ENCODE measurements at regions not wholly inside any gene's neighbourhood (a gene's known extent, or its start where the extent isn't known, plus 50 kb on each side); places are given as distances from the start of the nearest gene placed in this dataset.

DNA sequence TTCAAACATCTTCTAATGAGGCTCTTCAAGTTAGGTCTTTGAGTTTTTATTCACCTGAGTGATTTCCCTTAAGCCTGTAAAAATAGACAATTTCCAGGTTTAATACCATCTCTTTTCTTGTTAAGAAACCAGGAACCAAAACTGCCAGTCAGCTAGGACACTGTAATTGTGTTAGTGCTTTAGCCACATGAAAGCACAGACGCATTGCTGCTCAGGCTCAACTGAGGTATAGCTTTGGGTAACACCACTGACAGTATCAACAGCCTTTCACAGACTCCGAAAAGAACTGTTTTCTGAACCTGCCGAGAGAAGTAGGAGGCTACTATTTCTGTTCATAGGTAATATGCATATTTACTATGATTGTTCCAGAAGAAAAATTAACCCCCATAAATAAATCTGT is 768.7 kb downstream of the ETS1 start:
- Histone ChIP-seq H3K27ac (ENCODE audit: low read depth, low read length) (no peak overlapping the region), H3K4me1 (ENCODE audit: control insufficient read depth, insufficient read depth, low read length) (no peaks in the 10 kb centered on the region), H3K27me3 (ENCODE audit: control insufficient read depth, insufficient read depth, low read length) (no peaks in the 10 kb centered on the region), H3K36me3 (ENCODE audit: control insufficient read depth, insufficient read depth, low read length) (no peaks in the 10 kb centered on the region), H3K9me3 (ENCODE audit: control insufficient read depth, insufficient read depth, low read length) (no peaks in the 10 kb centered on the region), H3K4me3 (ENCODE audit: low read depth, low read length) (no peak overlapping the region)
- peak in 1 of 6 donors; percentile 22 for DNase-seq (ENCODE audit: low read depth in 4 of 6, low spot score in 6 of 6)
- WGBS (ENCODE audit: insufficient coverage): 71% methylated on average over 1 of the region's 3 CpGs

DNA sequence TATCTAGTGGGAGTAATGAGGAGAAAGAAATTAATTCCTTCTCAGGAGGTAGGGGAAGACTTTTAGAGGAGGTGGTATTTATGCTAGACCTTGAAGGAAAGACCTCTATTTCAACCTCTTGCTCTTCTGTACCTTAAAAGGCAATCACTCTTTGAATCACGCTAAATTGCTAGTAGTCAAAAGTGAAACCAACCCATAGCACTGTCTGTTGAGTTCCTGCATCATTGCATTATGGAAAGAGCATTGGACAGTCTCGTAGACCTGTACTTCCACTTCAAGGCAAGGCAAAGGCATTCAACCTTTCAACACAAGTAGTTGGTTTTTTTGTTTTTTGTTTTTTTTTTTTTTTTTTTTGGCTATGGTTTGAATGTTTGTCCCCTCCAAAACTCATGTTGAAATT is 770.4 kb downstream of the ETS1 start:
- H3K27me3 ChIP-seq (ENCODE audit: control insufficient read depth, insufficient read depth, low read length): no peaks in the 10 kb centered on the region
- H3K4me3 ChIP-seq (ENCODE audit: low read depth, low read length): no peak overlapping the region
- no peak overlapping the region for H3K27ac ChIP-seq (ENCODE audit: low read depth, low read length)
- no peaks in the 10 kb centered on the region for H3K4me1 ChIP-seq (ENCODE audit: control insufficient read depth, insufficient read depth, low read length)
- H3K9me3 ChIP-seq (ENCODE audit: control insufficient read depth, insufficient read depth, low read length): no peaks in the 10 kb centered on the region
- no peak for DNase-seq (ENCODE audit: low read depth in 4 of 6, low spot score in 6 of 6)
- no peaks in the 10 kb centered on the region for H3K36me3 ChIP-seq (ENCODE audit: control insufficient read depth, insufficient read depth, low read length)
- WGBS (ENCODE audit: insufficient coverage): no CpG with 5 or more reads among the region's 2 CpGs

DNA sequence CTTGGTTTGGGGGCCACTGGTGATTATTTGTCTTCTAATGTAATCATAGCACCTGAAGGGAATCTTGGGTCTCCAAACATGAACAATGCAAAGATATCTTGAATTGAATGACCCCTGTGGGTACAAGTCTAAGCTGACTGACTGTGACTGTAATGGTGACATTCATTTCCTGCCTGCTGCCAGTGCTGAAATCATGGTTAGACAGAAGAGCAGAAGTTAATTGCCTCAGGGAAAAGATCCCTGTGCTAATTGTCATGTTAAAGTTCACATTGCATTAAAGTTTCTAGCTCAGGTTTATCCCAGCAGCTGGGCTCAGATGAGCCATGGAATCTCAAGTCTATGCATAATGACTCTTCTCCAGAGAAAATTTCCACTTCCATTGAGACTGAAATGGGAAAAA is 772.0 kb downstream of the ETS1 start:
- Histone ChIP-seq H3K4me3 (ENCODE audit: low read depth, low read length) (no peak overlapping the region), H3K9me3 (ENCODE audit: control insufficient read depth, insufficient read depth, low read length) (no peaks in the 10 kb centered on the region), H3K27me3 (ENCODE audit: control insufficient read depth, insufficient read depth, low read length) (no peaks in the 10 kb centered on the region), H3K27ac (ENCODE audit: low read depth, low read length) (no peak overlapping the region), H3K4me1 (ENCODE audit: control insufficient read depth, insufficient read depth, low read length) (no peaks in the 10 kb centered on the region), H3K36me3 (ENCODE audit: control insufficient read depth, insufficient read depth, low read length) (no peaks in the 10 kb centered on the region)
- peak in 1 of 6 donors; percentile 76 for DNase-seq (ENCODE audit: low read depth in 4 of 6, low spot score in 6 of 6)

GRCh38 chr11:127806501-127806900 is 780.9 kb downstream of the ETS1 start:
- DNase-seq (ENCODE audit: low read depth in 4 of 6, low spot score in 6 of 6): no peak
- no peak overlapping the region for H3K4me3 ChIP-seq (ENCODE audit: low read depth, low read length)
- H3K9me3 ChIP-seq (ENCODE audit: control insufficient read depth, insufficient read depth, low read length): no peaks in the 10 kb centered on the region
- H3K36me3 ChIP-seq (ENCODE audit: control insufficient read depth, insufficient read depth, low read length): no peaks in the 10 kb centered on the region
- no peaks in the 10 kb centered on the region for H3K27me3 ChIP-seq (ENCODE audit: control insufficient read depth, insufficient read depth, low read length)
- H3K4me1 ChIP-seq (ENCODE audit: control insufficient read depth, insufficient read depth, low read length): no peaks in the 10 kb centered on the region
- WGBS (ENCODE audit: insufficient coverage): no CpG with 5 or more reads among the region's 1 CpG
- H3K27ac ChIP-seq (ENCODE audit: low read depth, low read length): no peak overlapping the region

DNA sequence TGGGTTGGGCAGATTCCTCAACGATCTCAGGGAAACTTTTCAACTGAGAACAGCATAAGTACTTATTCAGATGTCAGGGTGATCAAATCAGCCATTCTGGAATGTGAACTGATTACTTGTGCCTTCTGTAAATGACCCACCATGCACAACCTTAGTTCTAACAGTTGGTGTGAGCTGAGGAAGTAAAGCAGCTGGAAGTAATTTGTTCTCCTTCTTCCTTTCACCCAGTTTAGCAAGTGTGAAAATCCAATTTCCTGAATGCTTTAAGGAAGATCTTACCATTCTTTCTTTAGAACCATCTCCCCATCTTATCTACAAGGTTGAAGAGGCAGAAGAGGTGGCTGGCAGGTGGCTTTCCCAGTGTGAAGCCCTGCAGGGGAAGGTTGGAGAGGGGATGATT is 781.6 kb downstream of the ETS1 start:
- 86% methylated on average over 1 of the region's 1 CpG for WGBS (ENCODE audit: insufficient coverage)
- no peak overlapping the region for H3K27ac ChIP-seq (ENCODE audit: low read depth, low read length)

GRCh38 chr11:127804747-127805400 is 782.5 kb downstream of the ETS1 start:
- Histone ChIP-seq H3K27me3 (ENCODE audit: control insufficient read depth, insufficient read depth, low read length) (no peaks in the 10 kb centered on the region), H3K36me3 (ENCODE audit: control insufficient read depth, insufficient read depth, low read length) (no peaks in the 10 kb centered on the region), H3K27ac (ENCODE audit: low read depth, low read length) (no peak overlapping the region), H3K9me3 (ENCODE audit: control insufficient read depth, insufficient read depth, low read length) (no peaks in the 10 kb centered on the region), H3K4me3 (ENCODE audit: low read depth, low read length) (no peak overlapping the region), H3K4me1 (ENCODE audit: control insufficient read depth, insufficient read depth, low read length) (no peaks in the 10 kb centered on the region)
- DNase-seq (ENCODE audit: low read depth in 4 of 6, low spot score in 6 of 6): no peak
- WGBS (ENCODE audit: insufficient coverage): 80% methylated on average over 1 of the region's 2 CpGs

More for the DNA sequence above, 781.6 kb downstream of the ETS1 start:
- Histone ChIP-seq H3K9me3 (ENCODE audit: control insufficient read depth, insufficient read depth, low read length) (no peaks in the 10 kb centered on the region), H3K27me3 (ENCODE audit: control insufficient read depth, insufficient read depth, low read length) (no peaks in the 10 kb centered on the region), H3K4me3 (ENCODE audit: low read depth, low read length) (no peak overlapping the region), H3K4me1 (ENCODE audit: control insufficient read depth, insufficient read depth, low read length) (no peaks in the 10 kb centered on the region), H3K36me3 (ENCODE audit: control insufficient read depth, insufficient read depth, low read length) (no peaks in the 10 kb centered on the region)
- no peak for DNase-seq (ENCODE audit: low read depth in 4 of 6, low spot score in 6 of 6)

DNA sequence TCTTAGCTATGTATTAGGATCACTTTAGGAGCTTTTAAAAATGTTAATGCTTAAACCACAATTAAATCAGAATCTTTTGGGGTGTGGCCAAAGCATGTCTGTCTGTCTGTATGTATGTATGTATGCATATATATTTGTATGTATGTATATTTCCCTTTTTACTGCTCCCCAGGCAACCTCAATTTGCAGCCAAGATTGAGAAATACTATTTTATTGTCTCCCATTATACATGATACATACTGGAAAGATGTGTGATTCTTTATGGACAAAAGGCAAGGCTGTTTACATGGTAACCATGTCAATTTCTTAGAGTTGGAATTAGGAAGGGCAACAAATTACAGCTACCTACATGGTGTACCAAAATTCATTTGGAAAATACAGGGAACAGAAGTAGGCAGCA is 783.6 kb downstream of the ETS1 start:
- no peaks in the 10 kb centered on the region for H3K9me3 ChIP-seq (ENCODE audit: control insufficient read depth, insufficient read depth, low read length)
- H3K36me3 ChIP-seq (ENCODE audit: control insufficient read depth, insufficient read depth, low read length): no peaks in the 10 kb centered on the region
- DNase-seq (ENCODE audit: low read depth in 4 of 6, low spot score in 6 of 6): no peak
- H3K27me3 ChIP-seq (ENCODE audit: control insufficient read depth, insufficient read depth, low read length): no peaks in the 10 kb centered on the region
- H3K4me1 ChIP-seq (ENCODE audit: control insufficient read depth, insufficient read depth, low read length): no peaks in the 10 kb centered on the region
- H3K4me3 ChIP-seq (ENCODE audit: low read depth, low read length): no peak overlapping the region
- no peak overlapping the region for H3K27ac ChIP-seq (ENCODE audit: low read depth, low read length)

GRCh38 chr11:127800989-127801688 is 786.2 kb downstream of the ETS1 start:
- Histone ChIP-seq H3K4me3 (ENCODE audit: low read depth, low read length) (no peak overlapping the region), H3K27ac (ENCODE audit: low read depth, low read length) (no peak overlapping the region), H3K36me3 (ENCODE audit: control insufficient read depth, insufficient read depth, low read length) (no peaks in the 10 kb centered on the region), H3K27me3 (ENCODE audit: control insufficient read depth, insufficient read depth, low read length) (no peaks in the 10 kb centered on the region), H3K4me1 (ENCODE audit: control insufficient read depth, insufficient read depth, low read length) (no peaks in the 10 kb centered on the region), H3K9me3 (ENCODE audit: control insufficient read depth, insufficient read depth, low read length) (no peaks in the 10 kb centered on the region)
- 92% methylated on average over 3 of the region's 6 CpGs for WGBS (ENCODE audit: insufficient coverage)
- no peak for DNase-seq (ENCODE audit: low read depth in 4 of 6, low spot score in 6 of 6)

DNA sequence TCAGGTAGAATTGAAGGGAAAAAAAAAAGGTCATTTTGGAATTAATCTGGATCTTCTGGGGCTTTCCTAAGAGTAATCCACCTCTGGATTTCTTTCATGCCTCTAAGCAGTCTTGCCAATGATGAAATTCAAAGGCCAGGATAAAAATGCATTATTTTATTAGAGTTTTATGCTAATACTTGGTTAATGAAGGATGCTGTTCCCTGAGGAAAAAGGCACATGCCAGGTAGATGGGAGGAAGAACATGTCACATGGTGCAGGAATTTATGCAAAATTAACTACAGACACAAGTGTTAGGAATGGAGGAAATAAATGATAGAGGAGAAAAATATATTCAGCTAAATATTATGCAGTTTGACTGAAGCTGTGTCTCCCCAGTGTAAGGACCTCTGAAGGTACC is 792.0 kb downstream of the ETS1 start:
- H3K4me1 ChIP-seq (ENCODE audit: control insufficient read depth, insufficient read depth, low read length): no peaks in the 10 kb centered on the region
- H3K9me3 ChIP-seq (ENCODE audit: control insufficient read depth, insufficient read depth, low read length): no peaks in the 10 kb centered on the region
- H3K36me3 ChIP-seq (ENCODE audit: control insufficient read depth, insufficient read depth, low read length): no peaks in the 10 kb centered on the region
- H3K4me3 ChIP-seq (ENCODE audit: low read depth, low read length): no peak overlapping the region
- no peak for DNase-seq (ENCODE audit: low read depth in 4 of 6, low spot score in 6 of 6)
- H3K27me3 ChIP-seq (ENCODE audit: control insufficient read depth, insufficient read depth, low read length): no peaks in the 10 kb centered on the region
- H3K27ac ChIP-seq (ENCODE audit: low read depth, low read length): no peak overlapping the region

DNA sequence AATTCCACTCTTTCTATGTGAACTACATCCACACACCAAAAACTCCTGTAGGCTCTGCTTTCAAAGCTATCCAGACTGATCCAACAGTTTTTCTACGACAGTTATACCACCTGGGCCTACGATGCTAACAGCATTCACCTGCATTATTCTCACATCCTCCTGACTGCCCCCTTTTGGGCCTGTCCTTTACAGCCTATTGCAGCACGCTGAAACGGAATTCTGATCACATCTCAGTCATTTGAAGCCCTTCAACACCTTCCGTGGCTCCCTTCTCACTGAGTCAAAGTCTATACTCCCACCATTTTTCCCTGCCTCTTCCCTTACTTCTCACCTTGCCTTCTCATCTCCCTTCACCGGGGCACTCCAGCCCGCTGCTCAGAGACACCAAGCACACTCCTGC is 791.3 kb upstream of the KIRREL3 start:
- Histone ChIP-seq H3K27me3 (ENCODE audit: control insufficient read depth, insufficient read depth, low read length) (no peaks in the 10 kb centered on the region), H3K36me3 (ENCODE audit: control insufficient read depth, insufficient read depth, low read length) (no peaks in the 10 kb centered on the region)
- DNase-seq (ENCODE audit: low read depth in 4 of 6, low spot score in 6 of 6): no peak

More for the DNA sequence above, 791.3 kb upstream of the KIRREL3 start:
- Histone ChIP-seq H3K9me3 (ENCODE audit: control insufficient read depth, insufficient read depth, low read length) (no peaks in the 10 kb centered on the region), H3K27ac (ENCODE audit: low read depth, low read length) (no peak overlapping the region), H3K4me1 (ENCODE audit: control insufficient read depth, insufficient read depth, low read length) (no peaks in the 10 kb centered on the region), H3K4me3 (ENCODE audit: low read depth, low read length) (no peak overlapping the region)
- WGBS (ENCODE audit: insufficient coverage): 86% methylated on average over 7 of the region's 7 CpGs
